Neural progenitor cell (in vitro differentiated cells): ENCODE measurements at regions not wholly inside any gene's neighbourhood (a gene's known extent, or its start where the extent isn't known, plus 50 kb on each side); places are given as distances from the start of the nearest gene placed in this dataset.

Source experiments
- DNase-seq: peaks from one replicate; pipeline ENCODE4 v3.0.0-alpha.2; 2016; ENCODE audit warnings: low spot score
- H2AFZ ChIP-seq: fragments of 200-600 bp; sonication (generic); replicated peaks from 2 replicates; pipeline ENCODE4 v1.6.1; 2016; ENCODE audit warnings: antibody characterized with exemption
- H3F3A ChIP-seq: fragments of 200-600 bp; sonication (generic); 2 replicates; pipeline ENCODE4 v1.6.1; 2016; ENCODE audit warnings: antibody characterized with exemption, low read depth
- H3K27ac ChIP-seq: fragments of 200-600 bp; sonication (generic); 2 replicates; pipeline ENCODE4 v1.5.1; 2016; ENCODE audit warnings: mild to moderate bottlenecking
- H3K27me3 ChIP-seq: fragments of 200-600 bp; sonication (generic); 2 replicates; pipeline ENCODE4 v1.6.1; 2016; ENCODE audit warnings: mild to moderate bottlenecking, moderate library complexity
- H3K36me3 ChIP-seq: fragments of 200-600 bp; sonication (generic); 2 replicates; pipeline ENCODE4 v1.5.1; 2016
- H3K4me1 ChIP-seq: fragments of 200-600 bp; sonication (generic); 2 replicates; pipeline ENCODE4 v1.6.1; 2016; ENCODE audit warnings: mixed run types
- H3K4me2 ChIP-seq: fragments of 200-600 bp; sonication (generic); 2 replicates; pipeline ENCODE4 v1.6.1; 2016
- H3K4me3 ChIP-seq: fragments of 200-600 bp; sonication (generic); 2 replicates; pipeline ENCODE4 v1.5.1; 2016
- H3K79me2 ChIP-seq: fragments of 200-600 bp; sonication (generic); 2 replicates; pipeline ENCODE4 v1.6.1; 2016; ENCODE audit warnings: low read depth
- H3K9ac ChIP-seq: fragments of 200-600 bp; sonication (generic); 2 replicates; pipeline ENCODE4 v1.6.1; 2016
- H3K9me3 ChIP-seq: fragments of 200-600 bp; sonication (generic); 2 replicates; pipeline ENCODE4 v1.5.1; 2016; ENCODE audit warnings: low read depth
- H4K20me1 ChIP-seq: fragments of 200-600 bp; sonication (generic); 2 replicates; pipeline ENCODE4 v1.6.1; 2016; ENCODE audit warnings: low read depth
- H3K27ac Mint-ChIP-seq: 3 replicates; pipeline ENCODE4 v1.8.0; 2021; ENCODE audit warnings: mixed read lengths
- H3K27me3 Mint-ChIP-seq: 2 replicates; pipeline ENCODE4 v1.8.0; 2022; ENCODE audit warnings: low read depth, mild to moderate bottlenecking, inconsistent platforms, moderate library complexity, mixed read lengths; ENCODE audit not compliant: insufficient read depth
- H3K36me3 Mint-ChIP-seq: 3 replicates; pipeline ENCODE4 v1.8.0; 2021; ENCODE audit warnings: mixed read lengths
- H3K4me1 Mint-ChIP-seq: 3 replicates; pipeline ENCODE4 v1.8.0; 2021; ENCODE audit warnings: mixed read lengths
- H3K4me3 Mint-ChIP-seq: 3 replicates; pipeline ENCODE4 v1.8.0; 2021; ENCODE audit warnings: mild to moderate bottlenecking, moderate library complexity, mixed read lengths
- H3K9me3 Mint-ChIP-seq: 3 replicates; pipeline ENCODE4 v1.8.0; 2020; ENCODE audit warnings: mixed read lengths
- EZH2 ChIP-seq: fragments of 200-600 bp; sonication (generic); IDR thresholded peaks from 2 replicates; pipeline ENCODE4 v1.6.1; 2017; ENCODE audit warnings: antibody characterized with exemption, mild to moderate bottlenecking, moderate library complexity
- EZH2phosphoT487 ChIP-seq: fragments of 200-600 bp; sonication (generic); IDR thresholded peaks from 2 replicates; pipeline ENCODE4 v1.6.1; 2017; ENCODE audit warnings: antibody characterized with exemption
- TF ChIP-seq, protein P1 (sequence below): fragments of 200-600 bp; sonication (generic); IDR thresholded peaks from 2 replicates; pipeline ENCODE4 v1.5.1; 2017; ENCODE audit warnings: antibody characterized with exemption, mild to moderate bottlenecking

DNA sequence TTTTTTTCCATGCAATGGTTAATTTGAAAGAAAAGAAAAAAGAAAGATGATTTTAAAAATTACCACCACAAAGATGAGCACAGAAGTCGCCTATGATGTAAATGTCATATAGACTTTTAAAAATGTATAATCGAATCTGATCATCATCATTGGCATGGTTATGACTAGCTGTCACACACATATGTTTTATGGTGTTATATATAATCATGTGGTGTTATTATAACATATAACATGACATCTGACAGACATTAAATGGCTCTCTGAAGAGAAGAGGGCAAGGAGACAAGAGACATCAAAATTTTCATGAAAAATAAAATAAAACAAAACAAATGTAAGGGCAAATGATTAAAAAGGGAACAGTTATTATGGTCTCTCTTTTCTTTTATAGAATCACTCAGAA lies 217.5 kb downstream of the TMEM161B start:
- peaks cover 9% of the 10 kb centered on the region for H3K4me1 ChIP-seq
- no peak overlapping the region for H3K4me2 ChIP-seq
- no peaks in the 10 kb centered on the region for H3K79me2 ChIP-seq
- peaks cover 3% of the 10 kb centered on the region for H4K20me1 ChIP-seq
- peaks cover 3% of the 10 kb centered on the region for H3K9me3 Mint-ChIP-seq
- H3K36me3 ChIP-seq, result no peaks in the 10 kb centered on the region
- no peak overlapping the region for H3K27ac ChIP-seq
- H3K27me3 ChIP-seq, result no peaks in the 10 kb centered on the region
- H3K9ac ChIP-seq, result no peak overlapping the region
- H3K27me3 Mint-ChIP-seq, result no peaks in the 10 kb centered on the region
- no peak overlapping the region for H3K27ac Mint-ChIP-seq
- no peaks in the 10 kb centered on the region for H3F3A ChIP-seq
- no peak overlapping the region for H2AFZ ChIP-seq
- H3K9me3 ChIP-seq, result no peaks in the 10 kb centered on the region
- no peak for DNase-seq
- no peaks in the 10 kb centered on the region for H3K36me3 Mint-ChIP-seq
- no peak overlapping the region for H3K4me3 Mint-ChIP-seq
- H3K4me3 ChIP-seq, result no peak overlapping the region
- H3K4me1 Mint-ChIP-seq, result peaks cover 4% of the 10 kb centered on the region
- TF ChIP-seq, protein P1, sequence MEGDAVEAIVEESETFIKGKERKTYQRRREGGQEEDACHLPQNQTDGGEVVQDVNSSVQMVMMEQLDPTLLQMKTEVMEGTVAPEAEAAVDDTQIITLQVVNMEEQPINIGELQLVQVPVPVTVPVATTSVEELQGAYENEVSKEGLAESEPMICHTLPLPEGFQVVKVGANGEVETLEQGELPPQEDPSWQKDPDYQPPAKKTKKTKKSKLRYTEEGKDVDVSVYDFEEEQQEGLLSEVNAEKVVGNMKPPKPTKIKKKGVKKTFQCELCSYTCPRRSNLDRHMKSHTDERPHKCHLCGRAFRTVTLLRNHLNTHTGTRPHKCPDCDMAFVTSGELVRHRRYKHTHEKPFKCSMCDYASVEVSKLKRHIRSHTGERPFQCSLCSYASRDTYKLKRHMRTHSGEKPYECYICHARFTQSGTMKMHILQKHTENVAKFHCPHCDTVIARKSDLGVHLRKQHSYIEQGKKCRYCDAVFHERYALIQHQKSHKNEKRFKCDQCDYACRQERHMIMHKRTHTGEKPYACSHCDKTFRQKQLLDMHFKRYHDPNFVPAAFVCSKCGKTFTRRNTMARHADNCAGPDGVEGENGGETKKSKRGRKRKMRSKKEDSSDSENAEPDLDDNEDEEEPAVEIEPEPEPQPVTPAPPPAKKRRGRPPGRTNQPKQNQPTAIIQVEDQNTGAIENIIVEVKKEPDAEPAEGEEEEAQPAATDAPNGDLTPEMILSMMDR, result no peak
- TF ChIP-seq EZH2 (no peak), EZH2phosphoT487 (no peak)

DNA sequence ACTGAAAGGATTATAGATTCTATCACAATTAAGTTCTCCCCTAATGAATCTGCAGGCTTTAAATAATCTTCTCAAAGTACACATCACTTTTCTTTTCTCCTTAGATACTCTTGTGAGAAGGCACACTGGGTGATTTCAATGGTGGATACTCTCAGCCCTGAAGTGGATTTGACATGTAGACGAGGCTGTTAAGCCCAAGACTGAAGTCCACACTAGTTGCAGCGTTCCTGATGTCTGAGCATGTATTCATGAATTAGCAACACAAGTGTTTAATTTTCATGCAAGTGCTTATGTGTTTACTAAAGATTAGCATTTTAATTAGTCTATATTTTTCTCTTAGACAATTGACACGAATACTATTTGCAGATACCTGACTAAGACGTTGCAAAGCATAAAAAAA lies 218.9 kb downstream of the TMEM161B start:
- H3K79me2 ChIP-seq, result no peaks in the 10 kb centered on the region
- Mint-ChIP-seq H3K4me1 (peaks cover 13% of the 10 kb centered on the region), H3K9me3 (peaks cover 3% of the 10 kb centered on the region), H3K36me3 (no peaks in the 10 kb centered on the region), H3K27me3 (no peaks in the 10 kb centered on the region), H3K4me3 (no peak overlapping the region), H3K27ac (no peak overlapping the region)
- H3K4me1 ChIP-seq, result peaks cover 24% of the 10 kb centered on the region
- no peak overlapping the region for H2AFZ ChIP-seq
- TF ChIP-seq EZH2phosphoT487 (no peak), EZH2 (no peak)
- peaks cover 6% of the 10 kb centered on the region for H4K20me1 ChIP-seq
- H3K27me3 ChIP-seq, result no peaks in the 10 kb centered on the region
- no peak overlapping the region for H3K4me3 ChIP-seq
- H3K36me3 ChIP-seq, result no peaks in the 10 kb centered on the region
- no peaks in the 10 kb centered on the region for H3F3A ChIP-seq
- H3K27ac ChIP-seq, result no peak overlapping the region
- no peak overlapping the region for H3K4me2 ChIP-seq
- no peaks in the 10 kb centered on the region for H3K9me3 ChIP-seq
- DNase-seq, result no peak
- no peak overlapping the region for H3K9ac ChIP-seq

DNA sequence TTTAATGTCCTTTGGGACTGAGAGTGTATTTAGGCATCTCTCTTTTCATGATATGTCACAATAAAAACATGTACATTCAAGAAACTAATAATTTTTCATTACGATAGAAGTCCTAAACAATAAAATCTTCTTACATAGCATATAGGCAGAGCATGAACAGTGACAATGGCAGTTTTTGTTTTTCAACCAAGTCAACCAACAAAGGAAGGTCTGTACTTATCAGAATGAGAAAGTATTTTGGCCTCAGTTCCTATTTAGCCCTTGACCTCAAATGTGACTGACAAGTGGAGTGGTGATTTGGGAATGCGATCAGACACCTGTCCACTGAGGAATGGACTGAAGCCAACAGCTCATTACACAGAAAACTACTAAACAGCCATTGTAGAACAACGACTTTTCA lies 219.5 kb downstream of the TMEM161B start:
- H3K36me3 ChIP-seq, result no peaks in the 10 kb centered on the region
- peaks cover 3% of the 10 kb centered on the region for H3K9me3 Mint-ChIP-seq
- no peaks in the 10 kb centered on the region for H3K36me3 Mint-ChIP-seq
- no peak overlapping the region for H3K27ac Mint-ChIP-seq
- H3K27me3 Mint-ChIP-seq, result no peaks in the 10 kb centered on the region
- no peak for DNase-seq
- no peaks in the 10 kb centered on the region for H3K27me3 ChIP-seq
- H3K4me1 ChIP-seq, result peaks cover 24% of the 10 kb centered on the region
- peaks cover 13% of the 10 kb centered on the region for H3K4me1 Mint-ChIP-seq
- H3K4me3 ChIP-seq, result no peak overlapping the region
- H4K20me1 ChIP-seq, result peaks cover 6% of the 10 kb centered on the region
- no peak overlapping the region for H3K4me2 ChIP-seq
- H3F3A ChIP-seq, result no peaks in the 10 kb centered on the region
- no peak overlapping the region for H3K4me3 Mint-ChIP-seq
- no peak overlapping the region for H2AFZ ChIP-seq
- no peaks in the 10 kb centered on the region for H3K9me3 ChIP-seq
- TF ChIP-seq, protein P1, result no peak
- TF ChIP-seq EZH2 (no peak), EZH2phosphoT487 (no peak)
- no peak overlapping the region for H3K9ac ChIP-seq
- no peaks in the 10 kb centered on the region for H3K79me2 ChIP-seq
- no peak overlapping the region for H3K27ac ChIP-seq

DNA sequence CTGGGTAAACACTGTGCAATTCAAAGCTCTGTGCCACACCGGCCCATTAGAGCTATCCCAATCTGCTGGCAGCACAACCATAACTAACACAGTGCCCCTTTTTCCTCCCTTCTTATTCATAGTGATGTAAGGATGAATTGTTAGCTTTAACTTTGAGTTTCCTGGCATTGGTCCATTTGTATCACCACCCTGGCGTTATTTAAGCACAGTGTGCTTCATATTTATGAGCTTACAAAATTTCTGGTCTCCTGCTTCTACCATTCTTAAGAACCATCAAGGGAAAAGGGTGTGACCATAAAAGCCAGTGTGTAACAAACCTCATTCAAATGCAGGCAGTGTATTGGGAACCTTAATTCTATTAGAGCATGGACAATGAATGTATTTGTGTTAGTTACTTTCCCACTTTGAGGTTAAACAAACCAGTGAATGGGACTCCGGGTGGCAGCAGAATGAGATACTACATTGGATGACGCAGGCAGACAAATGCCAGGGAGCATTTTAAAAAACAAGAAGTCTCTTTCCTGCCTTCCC lies 222.6 kb downstream of the TMEM161B start:
- Histone ChIP-seq H3K36me3 (no peaks in the 10 kb centered on the region), H3K9me3 (no peaks in the 10 kb centered on the region), H3K27ac (no peak overlapping the region), H3K4me1 (peaks cover 24% of the 10 kb centered on the region), H3K79me2 (no peaks in the 10 kb centered on the region), H4K20me1 (peaks cover 6% of the 10 kb centered on the region), H3F3A (no peaks in the 10 kb centered on the region), H3K27me3 (no peaks in the 10 kb centered on the region), H3K4me2 (peak overlapping the region; percentile 19), H2AFZ (no peak overlapping the region), H3K4me3 (no peak overlapping the region), H3K9ac (no peak overlapping the region)
- H3K9me3 Mint-ChIP-seq, result no peaks in the 10 kb centered on the region
- H3K27me3 Mint-ChIP-seq, result no peaks in the 10 kb centered on the region
- peak; percentile 39 for DNase-seq
- no peaks in the 10 kb centered on the region for H3K36me3 Mint-ChIP-seq
- peak; percentile 38 for TF ChIP-seq EZH2phosphoT487
- TF ChIP-seq, protein P1, result no peak
- no peak for TF ChIP-seq EZH2
- no peak overlapping the region for H3K4me3 Mint-ChIP-seq
- no peak overlapping the region for H3K27ac Mint-ChIP-seq
- H3K4me1 Mint-ChIP-seq, result peaks cover 13% of the 10 kb centered on the region
